Transverse colon (tissue), 4 donors: ENCODE measurements at regions not wholly inside any gene's neighbourhood (a gene's known extent, or its start where the extent isn't known, plus 50 kb on each side); places are given as distances from the start of the nearest gene placed in this dataset.

Source experiments
- DNase-seq: peaks from one replicate; pipeline ENCODE4 v3.0.0-alpha.2; 2019
- H3K27ac ChIP-seq, 4 donors: fragments of 200-600 bp; sonication (generic); 2 replicates each; pipeline ENCODE4 v1.5.1; 2016 to 2018; ENCODE audit warnings: inconsistent platforms in 4 of 4
- H3K27me3 ChIP-seq: fragments of 200-600 bp; sonication (generic); 2 replicates; pipeline ENCODE4 v1.5.1; 2017; ENCODE audit warnings: inconsistent platforms
- H3K36me3 ChIP-seq, 4 donors: fragments of 200-600 bp; sonication (generic); 2 replicates each; pipeline ENCODE4 v1.5.1; 2017 to 2019; ENCODE audit warnings: inconsistent platforms in 4 of 4
- H3K4me1 ChIP-seq, 4 donors: fragments of 200-600 bp; sonication (generic); 2 replicates each; pipeline ENCODE4 v1.5.1; 2017 to 2020; ENCODE audit warnings: inconsistent platforms in 4 of 4
- H3K4me3 ChIP-seq, 4 donors: fragments of 200-600 bp; sonication (generic); 1 replicate in 1 of 4; 2 replicates in 3 of 4; pipeline versions ENCODE4 v1.5.1 to v1.6.1; 2017 to 2019; ENCODE audit warnings: inconsistent platforms in 4 of 4
- H3K9me3 ChIP-seq, 2 donors: fragments of 200-600 bp; sonication (generic); 2 replicates each; pipeline ENCODE4 v1.5.1; 2017 to 2019; ENCODE audit warnings: inconsistent platforms in 2 of 2
- CTCF ChIP-seq, 5 experiments: fragments of 200-600 bp in 3 of 5; fragments of 450-650 bp in 2 of 5; sonication (generic) in 3 of 5; IDR thresholded peaks; 1 replicate in 2 of 5; 2 replicates in 3 of 5; pipeline ENCODE4 v1.5.1; 2016 to 2017; ENCODE audit warnings: antibody characterized with exemption in 5 of 5, inconsistent platforms in 3 of 5, mild to moderate bottlenecking in 2 of 5, moderate library complexity in 1 of 5
- EP300 ChIP-seq: sonication (generic); formaldehyde crosslinking; IDR thresholded peaks from one replicate; pipeline ENCODE4 v1.6.1; 2017; ENCODE audit warnings: antibody characterized with exemption, low read depth
- POLR2A ChIP-seq: fragments of 450-650 bp; IDR thresholded peaks from one replicate; pipeline ENCODE4 v1.6.1; 2016; ENCODE audit warnings: antibody characterized with exemption, mild to moderate bottlenecking, moderate library complexity
- POLR2AphosphoS5 ChIP-seq, 3 donors: sonication (generic); formaldehyde crosslinking; IDR thresholded peaks; one replicate each; pipeline ENCODE4 v1.6.1; 2016; ENCODE audit warnings: antibody characterized with exemption in 3 of 3
- whole genome bisulfite sequencing, 2 donors: methylation state at CpG; one replicate each; pipeline ENCODE4 v1.1.5; 2018; ENCODE audit warnings: low coverage in 1 of 2; 5-methylcytosine and 5-hydroxymethylcytosine counted together
- in situ Hi-C, 4 donors: fragments of 200-750 bp; cut with MboI; loops; one replicate each; pipeline versions ENCODE4 v1.15.0 to v1.15.1; 2017; ENCODE audit warnings: low sequenced_read_pairs in 3 of 4, low pct_ligation_motif_present in 1 of 4, low pct_unique_long_range_greater_than_20kb in 1 of 4
- intact Hi-C: fragments of 100-400 bp; cut with DNase I; formaldehyde crosslinking; loops from one replicate; pipeline ENCODE4 v1.15.1; 2023; ENCODE audit warnings: low total_unique reads

DNA sequence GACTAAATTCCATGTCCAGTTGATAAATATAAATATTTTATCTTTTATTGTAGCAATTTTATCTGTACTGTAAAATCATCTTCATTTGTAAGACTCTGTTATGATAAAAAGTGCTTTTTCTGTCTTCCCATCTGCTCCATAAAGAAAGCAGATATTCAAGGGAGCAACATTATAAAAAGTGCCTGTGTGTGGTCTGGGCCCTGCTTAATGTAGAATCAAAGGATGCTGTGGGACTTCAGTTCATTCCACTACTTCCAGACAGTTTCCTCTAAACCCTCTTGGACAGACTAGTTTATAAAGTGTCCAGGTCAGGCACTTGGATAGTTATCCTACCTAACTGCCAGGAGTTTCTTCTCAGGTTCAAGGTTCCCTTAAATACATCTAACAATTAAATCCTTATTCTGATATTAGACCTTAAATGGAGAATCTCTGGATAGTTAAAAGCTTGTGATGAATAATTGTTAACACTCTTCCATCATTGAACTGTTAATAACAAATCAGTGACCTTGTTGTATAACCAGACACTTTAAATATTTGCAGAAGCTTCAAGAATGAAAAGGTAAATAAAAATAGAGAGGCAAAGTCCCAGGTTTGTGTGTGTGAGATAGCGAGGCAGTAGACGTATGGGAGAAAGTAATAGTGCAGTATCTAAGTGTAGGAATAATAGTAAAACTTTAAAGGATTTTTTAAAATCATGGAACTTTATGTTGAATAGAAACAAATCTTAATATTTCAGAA lies 237.5 kb upstream of the CTSO start:
- Histone ChIP-seq H3K27ac (no peak overlapping the region), H3K9me3 (no peaks in the 10 kb centered on the region), H3K4me1 (no peaks in the 10 kb centered on the region), H3K36me3 (no peaks in the 10 kb centered on the region), H3K27me3 (no peaks in the 10 kb centered on the region), H3K4me3 (no peak overlapping the region)
- TF ChIP-seq EP300 (no peak), POLR2AphosphoS5 (IDR thresholded peaks at IDR 0.05) (no peak), CTCF (IDR thresholded peaks at IDR 0.05) (no peak), POLR2A (no peak)
- no peak for DNase-seq
- intact Hi-C loops = no loop called here
- in situ Hi-C loops = no loop called here
- WGBS, 2 donors = 36 to 58% methylated on average over 2 of the region's 2 CpGs

- no peaks in the 10 kb centered on the region for H3K9me3 ChIP-seq
Observed at GRCh38 chr4:156190615-156191014, 236.9 kb upstream of the CTSO start.

DNA sequence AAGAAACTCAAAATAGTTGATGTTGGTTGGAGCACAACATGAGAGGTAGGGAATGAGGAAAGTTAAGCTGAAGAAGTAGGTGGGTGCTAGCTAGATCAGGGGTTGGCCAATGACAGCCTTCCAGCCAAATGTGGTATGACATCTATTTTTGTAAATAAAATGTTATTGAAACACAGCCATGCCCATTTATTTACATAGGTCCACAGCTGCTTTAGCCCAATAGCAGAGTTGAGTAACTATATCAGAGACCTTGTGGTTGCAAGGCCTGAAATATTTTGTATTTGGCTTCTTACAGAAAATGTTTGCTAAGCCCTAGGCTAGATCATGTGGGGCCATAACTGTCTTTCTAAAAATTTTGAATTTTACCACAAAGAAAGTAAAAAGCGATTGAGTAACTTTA lies 234.9 kb upstream of the CTSO start:
- Histone ChIP-seq H3K4me3 (no peak overlapping the region), H3K27me3 (no peaks in the 10 kb centered on the region), H3K4me1 (no peaks in the 10 kb centered on the region), H3K9me3 (no peaks in the 10 kb centered on the region), H3K27ac (no peak overlapping the region), H3K36me3 (no peaks in the 10 kb centered on the region)
- in situ Hi-C loops (no loop called here), intact Hi-C loops (no loop called here)
- DNase-seq = no peak
- TF ChIP-seq EP300 (no peak), CTCF (IDR thresholded peaks at IDR 0.05) (no peak), POLR2A (no peak), POLR2AphosphoS5 (IDR thresholded peaks at IDR 0.05) (no peak)
- WGBS, 2 donors = 80% methylated on average over 1 of the region's 1 CpG; no CpG with 5 or more reads in 1 of the 2 donors

More at GRCh38 chr4:156190615-156191014, 236.9 kb upstream of the CTSO start:
- DNase-seq = no peak
- no peaks in the 10 kb centered on the region for H3K36me3 ChIP-seq
- H3K27ac ChIP-seq = no peak overlapping the region
- H3K27me3 ChIP-seq = no peaks in the 10 kb centered on the region
- intact Hi-C loops = no loop called here
- in situ Hi-C loops = no loop called here
- H3K4me3 ChIP-seq = no peak overlapping the region
- WGBS, 2 donors = 69 to 88% methylated on average over 1 of the region's 1 CpG
- H3K4me1 ChIP-seq = no peaks in the 10 kb centered on the region
- TF ChIP-seq EP300 = no peak
- no peak for TF ChIP-seq CTCF (IDR thresholded peaks at IDR 0.05)
- no peak for TF ChIP-seq POLR2AphosphoS5 (IDR thresholded peaks at IDR 0.05)
- no peak for TF ChIP-seq POLR2A

- TF ChIP-seq POLR2A (no peak), EP300 (no peak), CTCF (IDR thresholded peaks at IDR 0.05) (no peak), POLR2AphosphoS5 (IDR thresholded peaks at IDR 0.05) (no peak)
- Histone ChIP-seq H3K36me3 (no peaks in the 10 kb centered on the region), H3K4me3 (no peak overlapping the region), H3K27ac (no peak overlapping the region), H3K27me3 (no peaks in the 10 kb centered on the region), H3K9me3 (no peaks in the 10 kb centered on the region), H3K4me1 (no peaks in the 10 kb centered on the region)
- no peak for DNase-seq
- 47 to 60% methylated on average over 1 of the region's 1 CpG for WGBS, 2 donors
- in situ Hi-C loops = no loop called here
- intact Hi-C loops = no loop called here
Observed at GRCh38 chr4:156186111-156186510, 232.4 kb upstream of the CTSO start.
